RKO (cell line): ENCODE measurements at regions not wholly inside any gene's neighbourhood (a gene's known extent, or its start where the extent isn't known, plus 50 kb on each side); places are given as distances from the start of the nearest gene placed in this dataset.
"Not testable (repeated sequence)": the region's sequence is repeated elsewhere in the genome, so short reads cannot be mapped to it uniquely, and the experiment has no call there.

Source experiments
- DNase-seq: peaks from one replicate; pipeline ENCODE4 v3.0.0-alpha.2; 2016; ENCODE audit warnings: low spot score

- no peak for DNase-seq
These were observed 641.1 kb downstream of the RAPGEF2 start for GRCh38 chr4:159743971-159744370.

- no peak for DNase-seq
These were observed 645.1 kb downstream of the RAPGEF2 start for GRCh38 chr4:159747983-159748382.

- no peak for DNase-seq
These were observed 646.1 kb downstream of the RAPGEF2 start for GRCh38 chr4:159748834-159749444.

- no peak for DNase-seq
These were observed 654.6 kb downstream of the RAPGEF2 start for GRCh38 chr4:159757499-159757898.

DNA sequence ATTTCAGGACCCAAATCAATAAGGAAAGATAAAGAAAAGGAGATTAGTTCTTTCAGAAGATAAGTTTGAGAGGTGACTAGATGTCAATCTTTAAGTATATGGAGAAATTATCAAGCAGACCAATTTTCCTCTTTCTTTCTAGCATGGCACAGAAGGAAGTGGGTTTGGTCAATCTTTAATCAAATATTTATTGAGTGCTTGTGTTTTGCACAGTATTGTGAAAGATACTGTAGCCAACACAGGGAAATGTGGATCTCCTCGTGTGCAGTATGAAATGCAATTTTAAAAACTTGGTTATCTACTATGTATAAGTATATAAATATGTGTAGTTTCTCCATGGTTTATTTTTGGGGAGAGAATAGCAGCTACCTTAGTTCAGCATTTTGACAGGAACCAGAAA, 655.2 kb downstream of the RAPGEF2 start:
- no peak for DNase-seq

- no peak for DNase-seq
These were observed 659.8 kb downstream of the RAPGEF2 start for GRCh38 chr4:159762672-159763071.

DNA sequence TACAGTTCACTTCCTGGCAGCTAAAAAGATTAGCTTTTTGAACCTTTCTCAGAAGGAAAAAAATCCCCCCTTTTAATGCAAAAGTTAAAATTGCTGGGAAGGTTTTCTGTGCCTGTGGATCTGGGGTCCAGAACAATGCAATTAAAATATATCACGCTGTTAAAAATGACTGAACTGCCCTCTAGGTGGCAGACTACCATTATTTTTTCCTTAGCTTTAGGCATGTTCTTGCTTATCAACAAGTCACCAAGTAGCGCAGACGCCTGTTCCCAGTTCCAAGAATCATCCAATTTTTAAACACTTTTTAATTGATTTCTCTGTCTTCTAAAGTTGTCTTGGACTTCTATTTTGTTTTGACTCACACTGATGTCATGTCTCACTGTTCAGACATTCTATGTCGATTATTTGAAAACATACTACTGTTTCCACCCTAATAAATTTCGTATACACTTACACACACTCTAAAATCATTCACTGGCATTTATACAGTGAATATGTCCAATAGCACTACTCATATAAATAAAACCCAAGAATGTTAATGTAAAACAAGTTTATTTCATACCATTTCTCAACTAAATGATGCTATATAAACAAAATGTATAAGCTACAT, 661.6 kb downstream of the RAPGEF2 start:
- DNase-seq = peak; percentile 70

GRCh38 chr4:159765382-159765781, 662.5 kb downstream of the RAPGEF2 start:
- peak; percentile 9 for DNase-seq

DNA sequence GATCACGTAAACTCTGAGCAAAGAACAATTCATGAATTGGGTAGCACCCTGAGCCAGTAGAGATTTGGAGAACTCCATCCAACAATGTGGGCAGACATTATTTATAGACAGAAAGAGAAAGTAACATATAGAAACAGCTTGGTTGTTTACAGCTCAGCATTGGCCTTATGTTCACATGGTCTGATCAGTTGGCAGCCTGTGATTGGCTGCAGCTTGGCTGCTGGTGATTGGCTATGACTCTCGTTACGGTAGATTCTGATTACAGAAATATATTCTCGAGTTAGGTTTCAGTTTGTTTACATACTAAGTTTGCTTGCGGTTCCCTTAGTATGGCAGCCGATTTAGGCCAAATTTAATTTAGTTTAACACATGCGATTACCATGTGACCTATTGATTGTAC, 663.4 kb downstream of the RAPGEF2 start:
- no peak for DNase-seq

GRCh38 chr4:159767406-159767805, 664.5 kb downstream of the RAPGEF2 start:
- no peak for DNase-seq

DNA sequence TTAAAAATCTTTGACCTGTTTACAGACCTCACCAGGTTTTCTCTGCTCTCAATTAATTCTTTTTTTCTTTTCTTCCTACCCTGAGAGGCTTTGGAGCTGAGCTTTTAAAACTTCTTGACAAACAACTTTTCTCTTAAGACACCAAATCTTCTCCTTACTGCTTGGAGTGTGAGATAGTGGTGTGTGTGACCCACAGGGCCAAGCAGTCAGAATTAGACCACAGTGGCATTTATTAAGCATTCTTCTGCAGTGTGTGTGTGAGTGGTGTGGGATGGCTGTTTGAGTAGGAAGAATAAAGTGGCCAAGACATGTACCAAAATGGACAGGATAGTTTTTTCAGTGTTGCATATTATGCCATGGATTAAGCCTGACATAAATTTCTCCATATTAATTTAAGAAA, 665.1 kb downstream of the RAPGEF2 start:
- no peak for DNase-seq

DNA sequence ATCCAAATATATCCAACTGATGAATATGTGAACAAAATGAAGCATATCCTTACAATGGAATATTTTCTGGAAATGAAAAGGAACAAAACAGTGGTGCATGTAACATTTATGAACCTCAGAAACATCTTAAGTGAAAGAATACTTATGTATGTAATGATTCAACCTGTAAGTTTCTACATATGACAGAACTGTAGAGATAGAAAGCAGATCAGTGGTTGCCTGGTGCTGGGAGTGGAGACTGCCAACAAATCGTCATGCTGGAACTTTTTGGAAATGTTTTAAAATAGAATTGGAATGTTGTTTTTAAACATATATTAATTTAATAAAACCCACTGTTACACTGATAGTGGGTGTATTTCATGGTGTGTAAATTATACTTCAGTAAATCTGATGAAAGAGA, 667.5 kb downstream of the RAPGEF2 start:
- DNase-seq = no peak

- DNase-seq = no peak
These were observed 668.1 kb downstream of the RAPGEF2 start for GRCh38 chr4:159770969-159771368.

GRCh38 chr4:159776961-159777360, 674.1 kb downstream of the RAPGEF2 start:
- DNase-seq = no peak

- no peak for DNase-seq
These were observed 674.8 kb downstream of the RAPGEF2 start for GRCh38 chr4:159777689-159778088.

GRCh38 chr4:159778298-159778697, 675.4 kb downstream of the RAPGEF2 start:
- DNase-seq = no peak

GRCh38 chr4:159779716-159780115, 676.8 kb downstream of the RAPGEF2 start:
- no peak for DNase-seq

GRCh38 chr4:159780196-159780922, 677.5 kb downstream of the RAPGEF2 start:
- no peak for DNase-seq

- no peak for DNase-seq
These were observed 685.0 kb downstream of the RAPGEF2 start for GRCh38 chr4:159787901-159788300.

DNA sequence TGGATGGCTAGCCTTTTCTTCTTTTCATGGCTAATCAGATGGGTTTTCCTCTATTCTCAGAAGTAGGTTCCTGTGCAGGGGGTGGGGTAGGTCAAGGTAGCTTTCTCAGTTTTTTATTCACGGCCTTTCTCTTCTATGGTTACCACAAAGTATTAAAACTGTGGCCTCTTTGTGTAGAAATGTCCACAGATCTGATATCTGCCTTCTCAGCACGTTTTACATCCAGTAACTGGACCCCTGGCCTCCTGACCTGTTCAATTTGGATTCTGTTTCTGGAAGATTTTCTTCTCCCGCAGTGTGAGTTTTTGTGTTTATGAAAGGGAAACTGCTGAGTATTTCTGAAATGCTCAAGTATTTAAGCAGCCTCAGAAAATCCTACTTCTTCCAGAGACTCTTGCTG, 688.5 kb downstream of the RAPGEF2 start:
- no peak for DNase-seq

DNA sequence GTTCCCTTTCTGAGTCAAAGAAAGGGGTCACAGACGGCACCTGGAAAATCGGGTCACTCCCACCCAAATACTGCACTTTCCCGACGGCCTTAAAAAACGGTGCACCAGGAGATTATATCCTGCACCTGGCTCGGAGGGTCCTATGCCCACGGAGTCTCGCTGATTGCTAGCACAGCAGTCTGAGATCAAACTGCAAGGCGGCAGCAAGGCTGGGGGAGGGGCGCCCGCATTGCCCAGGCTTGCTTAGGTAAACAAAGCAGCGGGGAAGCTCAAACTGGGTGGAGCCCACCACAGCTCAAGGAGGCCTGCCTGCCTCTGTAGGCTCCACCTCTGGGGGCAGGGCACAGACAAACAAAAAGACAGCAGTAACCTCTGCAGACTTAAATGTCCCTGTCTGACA, 701.7 kb downstream of the RAPGEF2 start:
- not testable (repeated sequence) for DNase-seq

- no peak for DNase-seq
These were observed 720.9 kb downstream of the RAPGEF2 start for GRCh38 chr4:159823743-159824142.

GRCh38 chr4:159828687-159829086, 725.8 kb downstream of the RAPGEF2 start:
- no peak for DNase-seq

- no peak for DNase-seq
These were observed 726.3 kb downstream of the RAPGEF2 start for GRCh38 chr4:159829184-159829583.
